Stimulated activated naive B cell treated with anti-CD40 and anti-IgM and Interleukin-4, amounts not matched to agents 10 μg/mL and 1 μg/mL and 100 μg/mL, for 72 hours (primary cell): ENCODE measurements at regions not wholly inside any gene's neighbourhood (a gene's known extent, or its start where the extent isn't known, plus 50 kb on each side); places are given as distances from the start of the nearest gene placed in this dataset.
A peak's percentile ranks its signal among the peaks of the same experiment; 100 is the strongest.
"Not testable (repeated sequence)": the region's sequence is repeated elsewhere in the genome, so short reads cannot be mapped to it uniquely, and the experiment has no call there.

Source experiments
- ATAC-seq, 2 donors: fragments of 150-1000 bp; cut with Tn5 transposase; replicated peaks; 2 replicates each; pipeline ENCODE4 v1.10.0; 2021; ENCODE audit warnings: moderate library complexity in 1 of 2
- DNase-seq: peaks from one replicate; pipeline ENCODE4 v3.0.0; 2021
- H3K27ac Mint-ChIP-seq: one replicate; pipeline ENCODE4 v1.8.0; 2022; ENCODE audit warnings: mild to moderate bottlenecking, mixed read lengths
- H3K27me3 Mint-ChIP-seq, 2 donors: one replicate each; pipeline ENCODE4 v1.8.0; 2022; ENCODE audit warnings: mixed read lengths in 2 of 2
- H3K36me3 Mint-ChIP-seq, 2 donors: one replicate each; pipeline ENCODE4 v1.8.0; 2022; ENCODE audit warnings: mixed read lengths in 2 of 2, mild to moderate bottlenecking in 1 of 2
- H3K4me1 Mint-ChIP-seq, 2 donors: one replicate each; pipeline ENCODE4 v1.8.0; 2022; ENCODE audit warnings: mixed read lengths in 2 of 2, mild to moderate bottlenecking in 1 of 2
- H3K4me3 Mint-ChIP-seq, 2 donors: one replicate each; pipeline ENCODE4 v1.8.0; 2022; ENCODE audit warnings: mild to moderate bottlenecking in 2 of 2, mixed read lengths in 2 of 2, moderate library complexity in 1 of 2
- H3K9me3 Mint-ChIP-seq, 2 donors: one replicate each; pipeline ENCODE4 v1.8.0; 2022; ENCODE audit warnings: mixed read lengths in 2 of 2, mild to moderate bottlenecking in 1 of 2

DNA sequence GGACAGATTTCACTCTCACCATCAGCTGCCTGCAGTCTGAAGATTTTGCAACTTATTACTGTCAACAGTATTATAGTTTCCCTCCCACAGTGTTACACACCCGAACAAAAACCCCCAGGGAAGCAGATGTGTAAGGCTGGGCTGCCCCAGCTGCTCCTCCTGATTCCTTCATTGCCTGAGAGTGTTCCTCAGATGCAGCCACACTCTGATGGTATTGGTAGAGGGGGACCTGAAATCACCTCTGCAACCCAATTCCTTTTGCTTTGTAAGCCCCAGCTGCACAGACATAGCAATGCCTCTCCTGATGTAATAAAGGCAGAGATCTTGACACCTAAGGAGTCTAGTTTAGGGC, 1529.8 kb downstream of the RPIA start:
- Mint-ChIP-seq H3K4me1 (peaks cover 22 to 23% of the 10 kb centered on the region in 2 donors), H3K9me3 (no peaks in the 10 kb centered on the region), H3K36me3 (no peaks in the 10 kb centered on the region), H3K4me3 (no peak overlapping the region), H3K27me3 (no peaks in the 10 kb centered on the region), H3K27ac (no peak overlapping the region)
- ATAC-seq (peak; percentile 22 to 42), DNase-seq (no peak)

DNA sequence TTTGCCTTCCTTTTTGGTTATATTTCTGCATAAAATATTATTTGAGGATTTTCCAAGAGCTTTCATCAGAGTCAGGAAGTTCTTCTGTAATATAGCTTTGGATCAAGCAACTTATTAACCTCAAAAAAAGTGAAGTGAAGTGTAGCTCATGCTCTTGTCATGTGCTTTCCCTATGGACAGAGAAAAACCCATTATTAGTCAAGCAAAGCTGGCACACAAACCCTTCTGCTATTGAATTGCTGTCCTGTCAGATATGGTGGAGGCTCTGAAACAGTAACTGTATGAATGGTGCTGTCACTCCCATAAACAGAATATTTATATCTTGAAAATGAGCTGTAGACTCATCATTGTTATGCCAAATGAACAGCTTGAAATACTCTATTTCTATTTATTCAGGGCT, 1533.3 kb downstream of the RPIA start:
- not testable (repeated sequence) for H3K27ac Mint-ChIP-seq, H3K36me3 Mint-ChIP-seq, H3K9me3 Mint-ChIP-seq, DNase-seq, H3K27me3 Mint-ChIP-seq, H3K4me3 Mint-ChIP-seq
- peaks cover 10 to 19% of the 10 kb centered on the region in 2 donors for H3K4me1 Mint-ChIP-seq
- ATAC-seq, result peak; percentile 35 to 39

DNA sequence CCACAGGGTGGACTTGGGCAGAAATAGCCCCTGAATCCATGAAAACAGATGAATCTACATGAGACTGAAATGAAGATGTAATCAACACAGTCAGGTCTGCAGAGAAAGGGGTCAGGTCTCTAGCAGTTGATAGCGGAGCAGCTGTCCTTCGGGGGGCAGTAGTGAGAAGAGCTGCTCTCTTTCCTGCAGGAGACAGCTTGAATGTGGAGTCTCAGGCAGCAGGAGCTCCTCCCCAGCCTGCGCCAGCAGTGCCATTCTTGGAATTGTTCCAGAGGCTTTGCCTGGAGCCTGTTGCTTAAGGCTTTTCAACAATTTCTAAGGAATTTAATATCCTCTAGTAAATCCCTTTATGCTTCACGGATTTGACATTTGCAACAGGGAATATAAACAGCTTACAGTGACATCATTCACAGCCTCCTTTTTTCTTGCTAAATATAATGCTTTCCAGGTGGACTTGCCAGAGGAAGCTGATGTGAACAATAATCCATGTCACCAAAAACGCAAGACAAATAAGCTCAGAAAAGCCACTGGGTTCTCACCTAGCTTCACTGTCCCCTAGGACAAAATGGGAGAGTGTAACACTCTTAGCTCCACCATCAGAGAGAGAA, 1535.1 kb downstream of the RPIA start:
- not testable (repeated sequence) for ATAC-seq, H3K36me3 Mint-ChIP-seq, H3K4me1 Mint-ChIP-seq, H3K27me3 Mint-ChIP-seq, H3K27ac Mint-ChIP-seq, H3K4me3 Mint-ChIP-seq, H3K9me3 Mint-ChIP-seq, DNase-seq

DNA sequence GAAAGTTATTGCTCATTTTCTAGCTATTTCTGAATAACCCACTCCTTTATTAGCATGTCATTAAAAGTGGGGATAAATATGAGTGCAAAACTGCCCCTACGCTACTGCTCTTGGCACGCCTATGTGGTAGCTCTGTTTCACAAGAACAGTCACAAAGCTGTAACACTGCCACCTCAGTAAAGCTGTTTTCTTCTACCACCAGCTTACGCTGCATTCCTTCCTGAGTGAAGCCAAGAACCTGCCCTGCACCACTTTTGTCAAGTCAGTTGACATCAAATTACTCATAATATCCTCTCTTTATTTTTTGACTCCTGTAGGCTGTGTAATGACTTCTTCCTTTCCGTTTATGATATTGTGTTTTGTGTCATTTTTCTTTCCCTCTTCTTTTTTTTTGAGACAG, 1539.7 kb downstream of the RPIA start:
- H3K27me3 Mint-ChIP-seq, H3K36me3 Mint-ChIP-seq, H3K27ac Mint-ChIP-seq, H3K4me1 Mint-ChIP-seq, ATAC-seq, H3K4me3 Mint-ChIP-seq, H3K9me3 Mint-ChIP-seq, DNase-seq: not testable (repeated sequence)

DNA sequence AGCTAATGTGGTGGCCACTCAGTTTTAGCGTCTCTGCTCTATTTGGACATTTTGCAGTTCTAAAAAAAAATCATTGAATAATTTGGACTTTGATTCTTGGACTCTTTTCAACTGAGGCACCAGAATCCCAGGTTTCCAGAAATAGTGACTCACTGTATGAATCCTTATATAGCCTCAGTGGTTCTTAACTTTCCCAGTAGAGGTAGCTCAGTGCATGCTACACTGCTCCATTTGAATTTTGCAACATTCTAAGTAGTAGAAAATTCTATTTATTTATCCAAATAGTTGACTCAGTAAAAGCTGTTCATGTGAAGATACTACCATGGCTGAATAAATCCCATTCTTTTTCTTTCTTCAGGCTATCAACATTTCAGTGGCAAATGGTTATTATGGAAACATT, 1544.0 kb downstream of the RPIA start:
- not testable (repeated sequence) for H3K36me3 Mint-ChIP-seq, ATAC-seq, H3K9me3 Mint-ChIP-seq, DNase-seq, H3K4me1 Mint-ChIP-seq, H3K4me3 Mint-ChIP-seq, H3K27ac Mint-ChIP-seq
- peaks cover 8 to 11% of the 10 kb centered on the region in 2 donors for H3K27me3 Mint-ChIP-seq

DNA sequence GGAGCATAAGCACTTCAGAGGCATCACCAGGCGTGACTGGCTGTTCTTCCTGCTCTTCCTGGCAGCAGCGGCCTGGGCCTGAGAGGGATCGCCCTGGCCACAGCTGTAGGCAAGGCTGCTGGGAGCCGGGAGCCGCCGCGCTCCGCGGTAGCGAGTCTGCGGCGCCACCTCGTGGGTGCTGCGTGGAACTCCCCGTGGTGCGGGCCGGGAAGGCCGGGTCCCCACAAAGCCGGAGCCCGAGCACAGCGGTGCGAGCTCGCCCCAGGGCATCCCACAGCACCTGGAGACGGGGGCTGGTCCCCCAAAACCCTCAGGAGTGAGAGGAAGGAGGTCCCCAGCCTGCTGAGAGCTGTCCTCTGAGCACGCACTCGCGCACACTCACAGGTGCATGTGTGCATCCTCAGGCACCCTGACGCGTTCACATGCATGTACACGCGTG, 1546.5 kb downstream of the RPIA start:
- H3K27ac Mint-ChIP-seq, ATAC-seq, H3K4me1 Mint-ChIP-seq, H3K9me3 Mint-ChIP-seq, H3K36me3 Mint-ChIP-seq, H3K4me3 Mint-ChIP-seq: not testable (repeated sequence)
- peaks cover 8 to 11% of the 10 kb centered on the region in 2 donors for H3K27me3 Mint-ChIP-seq
- DNase-seq, result peak; percentile 41

DNA sequence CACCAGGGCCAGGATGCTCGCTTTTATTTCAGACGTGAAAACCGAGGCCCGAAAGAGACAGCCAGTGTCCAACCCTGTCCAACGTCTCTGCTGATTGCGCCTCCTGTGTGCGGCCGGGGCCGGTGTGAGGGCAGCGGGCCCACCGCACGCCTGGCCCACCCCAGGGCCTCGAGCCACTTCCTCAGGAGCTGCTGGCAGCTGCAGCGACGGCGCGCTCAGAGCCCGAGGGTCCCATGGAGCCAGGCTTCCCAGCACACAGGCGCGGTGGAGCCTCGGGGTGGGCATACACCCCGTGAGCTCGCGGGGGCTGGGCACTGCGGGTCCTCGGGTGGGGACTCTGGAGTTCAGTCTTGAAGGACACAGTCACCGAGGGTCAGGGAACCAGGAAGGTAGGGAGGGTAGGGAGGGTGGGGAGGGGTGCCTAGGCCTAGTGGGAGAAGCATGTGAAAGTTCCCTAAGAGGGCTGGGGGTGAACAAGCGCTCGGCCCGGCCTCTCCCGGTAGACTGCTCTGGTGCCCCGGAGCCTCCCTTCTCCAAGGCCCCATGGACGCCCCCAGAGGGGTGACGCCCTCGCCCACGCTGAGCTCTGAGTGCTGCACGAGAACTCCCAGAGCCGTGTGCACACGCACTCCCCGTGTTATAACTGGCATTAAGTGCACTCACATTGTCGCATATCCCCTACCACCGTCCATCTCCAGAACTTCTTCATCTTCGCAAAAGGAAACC, 1547.2 kb downstream of the RPIA start:
- not testable (repeated sequence) for H3K4me3 Mint-ChIP-seq, H3K9me3 Mint-ChIP-seq, ATAC-seq, DNase-seq, H3K36me3 Mint-ChIP-seq, H3K4me1 Mint-ChIP-seq, H3K27ac Mint-ChIP-seq
- H3K27me3 Mint-ChIP-seq, result peaks cover 8 to 11% of the 10 kb centered on the region in 2 donors

DNA sequence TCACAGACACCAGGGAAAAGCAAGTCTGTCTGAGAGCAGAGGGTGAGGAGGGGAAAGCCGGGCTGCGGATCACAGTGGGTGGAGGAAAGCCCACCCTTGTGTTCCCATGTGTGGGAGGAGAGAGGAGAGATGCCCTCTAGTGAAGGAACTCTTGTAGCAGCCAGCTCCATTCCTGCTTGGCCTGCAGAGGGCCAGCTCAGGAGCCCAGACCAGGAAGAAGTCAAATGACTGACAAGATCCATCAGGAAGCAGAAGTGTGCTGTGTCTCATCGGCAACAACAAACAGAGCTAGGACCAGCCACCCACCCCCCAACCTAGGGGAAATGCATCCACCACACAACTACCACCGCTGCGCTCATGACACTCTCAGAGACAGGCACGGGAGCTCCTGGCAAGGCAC, 1548.3 kb downstream of the RPIA start:
- not testable (repeated sequence) for H3K36me3 Mint-ChIP-seq, H3K9me3 Mint-ChIP-seq, H3K4me1 Mint-ChIP-seq, DNase-seq, H3K4me3 Mint-ChIP-seq, ATAC-seq, H3K27ac Mint-ChIP-seq
- H3K27me3 Mint-ChIP-seq, result peaks cover 8 to 11% of the 10 kb centered on the region in 2 donors

DNA sequence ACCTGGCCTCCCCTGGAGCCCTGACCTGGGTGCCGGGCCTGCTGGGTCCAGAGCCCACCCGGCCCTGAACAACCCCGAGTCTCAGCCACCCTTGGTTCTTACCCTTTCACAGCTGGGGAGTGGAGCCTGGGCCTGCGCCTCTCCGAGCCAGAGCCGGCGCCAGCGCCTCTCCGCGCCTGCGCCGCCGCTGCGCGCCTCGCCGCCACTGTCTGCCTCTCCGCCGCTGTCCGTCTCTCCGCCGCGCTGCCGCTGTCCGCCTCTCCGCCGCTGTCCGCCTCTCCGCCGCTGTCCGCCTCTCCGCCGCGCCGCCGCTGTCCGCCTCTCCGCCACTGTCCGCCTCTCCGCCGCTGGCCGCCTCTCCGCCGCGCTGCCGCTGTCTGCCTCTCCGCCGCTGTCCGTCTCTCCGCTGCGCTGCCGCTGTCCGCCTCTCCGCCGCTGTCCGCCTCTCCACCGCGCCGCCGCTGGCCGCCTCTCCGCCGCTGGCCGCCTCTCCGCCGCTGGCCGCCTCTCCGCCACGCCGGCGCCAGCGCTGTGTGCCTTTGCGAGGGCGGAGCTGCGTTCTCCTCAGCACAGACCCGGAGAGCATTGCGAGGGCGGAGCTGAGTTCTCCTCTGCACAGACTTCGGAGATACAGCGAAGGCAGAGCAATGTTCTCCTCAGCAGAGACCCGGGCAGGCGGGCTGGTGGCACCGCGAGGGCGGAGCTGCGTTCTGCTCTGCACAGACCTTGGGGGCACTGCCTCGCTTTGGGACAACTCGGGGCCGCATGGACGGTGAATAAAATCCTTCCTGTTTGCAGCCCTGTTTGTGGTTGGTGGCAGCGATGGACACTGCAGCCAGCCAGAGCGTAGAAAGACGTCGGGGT, 1553.7 kb downstream of the RPIA start:
- not testable (repeated sequence) for H3K36me3 Mint-ChIP-seq, H3K9me3 Mint-ChIP-seq, ATAC-seq, H3K27me3 Mint-ChIP-seq, H3K27ac Mint-ChIP-seq, H3K4me1 Mint-ChIP-seq, DNase-seq
- H3K4me3 Mint-ChIP-seq, result peak overlapping the region; percentile 67 to 78

DNA sequence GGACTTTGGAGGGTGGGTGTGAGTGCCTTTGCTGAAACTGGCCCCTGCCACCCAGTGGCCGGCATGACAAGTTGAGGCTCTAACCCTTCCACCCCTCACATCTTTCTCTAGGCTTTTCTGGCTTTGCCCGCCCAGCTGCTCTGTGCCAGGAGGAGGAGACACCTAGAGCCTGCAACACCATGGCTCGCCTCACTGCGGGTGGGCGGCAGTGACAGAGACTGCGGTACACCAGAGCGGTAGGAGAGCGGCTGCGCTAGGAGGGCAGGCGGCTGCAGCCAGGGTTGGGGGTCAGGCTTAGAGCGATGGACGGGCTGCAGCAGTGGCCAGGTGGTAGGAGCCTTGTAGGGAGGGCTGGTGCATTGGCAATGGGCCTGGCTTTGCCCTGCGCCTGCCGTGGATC, 1556.9 kb downstream of the RPIA start:
- not testable (repeated sequence) for H3K9me3 Mint-ChIP-seq

DNA sequence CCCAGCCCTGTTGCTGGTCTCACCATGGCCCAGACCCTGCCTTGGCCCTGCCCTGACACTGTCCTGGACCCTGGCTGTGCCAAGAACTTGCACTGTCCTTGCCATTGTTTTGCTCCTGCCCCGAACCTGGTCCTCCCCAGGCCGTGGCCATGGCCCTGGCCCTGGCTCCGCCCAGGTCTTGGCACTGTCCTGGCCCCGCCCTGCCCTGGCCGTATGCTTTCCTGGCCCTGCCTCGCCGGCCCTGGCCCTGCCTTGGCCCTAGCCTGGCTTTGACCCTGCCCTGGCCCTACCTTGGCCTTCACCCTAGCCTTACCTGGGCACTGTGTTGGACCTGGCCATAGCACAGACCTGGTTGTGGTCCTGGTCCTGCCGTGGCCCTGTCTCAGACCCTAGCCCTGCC, 1558.9 kb downstream of the RPIA start:
- not testable (repeated sequence) for H3K36me3 Mint-ChIP-seq, ATAC-seq, H3K27me3 Mint-ChIP-seq, H3K9me3 Mint-ChIP-seq, DNase-seq, H3K4me3 Mint-ChIP-seq, H3K27ac Mint-ChIP-seq, H3K4me1 Mint-ChIP-seq

More for the DNA sequence above, 1556.9 kb downstream of the RPIA start:
- not testable (repeated sequence) for H3K4me1 Mint-ChIP-seq, ATAC-seq, H3K4me3 Mint-ChIP-seq, H3K27me3 Mint-ChIP-seq, DNase-seq, H3K36me3 Mint-ChIP-seq, H3K27ac Mint-ChIP-seq

DNA sequence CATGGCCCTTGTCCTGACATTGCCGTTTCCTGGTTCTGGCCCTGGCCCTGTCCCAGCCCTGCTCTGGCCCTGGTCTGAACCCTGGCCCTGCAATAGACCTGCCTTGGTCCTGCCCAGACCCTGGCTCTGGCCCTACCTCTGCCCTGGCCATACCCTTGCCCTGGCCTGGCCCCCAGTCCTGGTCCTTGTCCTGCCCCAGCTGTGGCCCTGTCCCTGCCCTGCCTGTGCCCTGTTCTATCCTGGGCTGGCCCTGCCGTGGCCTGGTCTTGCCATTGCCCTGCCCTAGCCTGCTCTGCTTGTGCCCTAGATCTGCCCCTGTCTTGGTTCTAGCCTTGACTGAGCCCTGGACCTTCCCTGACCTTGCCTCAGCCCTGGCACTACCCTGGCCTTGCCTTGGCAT, 1560.1 kb downstream of the RPIA start:
- ATAC-seq, result not testable (repeated sequence)

DNA sequence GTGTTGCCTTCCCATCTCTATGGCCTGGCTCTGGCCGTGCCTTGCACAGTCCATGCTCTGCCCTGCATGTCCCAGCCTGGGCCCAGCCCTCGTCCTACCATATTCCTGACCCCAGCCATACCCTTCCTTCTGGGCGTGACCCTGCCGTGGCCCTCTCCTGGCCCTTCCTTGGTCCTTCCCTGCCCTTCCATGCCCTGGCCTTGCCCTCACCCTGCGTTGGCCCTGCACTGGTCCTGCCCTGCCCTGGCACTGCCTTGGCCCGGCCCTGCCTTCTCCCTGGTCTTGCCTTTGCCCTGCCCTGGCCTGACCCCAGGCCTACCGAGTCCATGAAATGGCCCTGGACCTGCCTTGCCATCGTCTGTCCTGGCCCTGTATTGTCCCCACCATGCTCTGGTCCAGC, 1561.8 kb downstream of the RPIA start:
- not testable (repeated sequence) for ATAC-seq, H3K4me3 Mint-ChIP-seq, H3K4me1 Mint-ChIP-seq, DNase-seq, H3K27ac Mint-ChIP-seq, H3K36me3 Mint-ChIP-seq
- H3K27me3 Mint-ChIP-seq, result peaks cover 27 to 37% of the 10 kb centered on the region in 2 donors
- peaks cover 15 to 22% of the 10 kb centered on the region in 2 donors for H3K9me3 Mint-ChIP-seq

More for the DNA sequence above, 1560.1 kb downstream of the RPIA start:
- H3K4me3 Mint-ChIP-seq, H3K4me1 Mint-ChIP-seq, H3K36me3 Mint-ChIP-seq, DNase-seq, H3K27ac Mint-ChIP-seq: not testable (repeated sequence)
- Mint-ChIP-seq H3K27me3 (peaks cover 11 to 20% of the 10 kb centered on the region in 2 donors), H3K9me3 (peaks cover 8 to 11% of the 10 kb centered on the region in 2 donors)

DNA sequence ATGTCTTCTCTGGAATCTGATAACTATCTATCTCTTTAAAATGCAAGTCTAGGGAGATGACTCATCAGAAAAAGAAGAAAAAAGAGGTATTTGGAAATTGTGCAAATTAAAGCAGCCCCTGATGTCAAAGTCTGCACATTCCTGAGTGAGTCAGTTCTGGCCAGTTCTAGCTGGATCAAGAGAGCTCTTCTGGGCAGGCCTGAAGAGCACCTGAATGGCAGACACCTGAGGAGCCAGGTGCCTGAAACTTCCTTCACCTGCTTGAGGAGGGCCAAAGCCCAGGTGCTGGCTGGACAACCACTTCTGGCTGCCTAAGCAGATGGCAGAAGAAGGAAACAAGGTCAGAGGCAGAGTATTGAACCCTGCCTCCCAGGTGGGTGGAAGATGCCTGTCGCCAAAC, 1575.4 kb downstream of the RPIA start:
- H3K9me3 Mint-ChIP-seq, H3K4me1 Mint-ChIP-seq, H3K27me3 Mint-ChIP-seq, DNase-seq, H3K4me3 Mint-ChIP-seq, H3K27ac Mint-ChIP-seq, H3K36me3 Mint-ChIP-seq, ATAC-seq: not testable (repeated sequence)
